Amniotic stem cell (primary cell): ENCODE measurements at regions not wholly inside any gene's neighbourhood (a gene's known extent, or its start where the extent isn't known, plus 50 kb on each side); places are given as distances from the start of the nearest gene placed in this dataset.

Source experiments
- DNase-seq: peaks from one replicate; lab custom pipeline; 2025; lab: John Stamatoyannopoulos, UW

DNA sequence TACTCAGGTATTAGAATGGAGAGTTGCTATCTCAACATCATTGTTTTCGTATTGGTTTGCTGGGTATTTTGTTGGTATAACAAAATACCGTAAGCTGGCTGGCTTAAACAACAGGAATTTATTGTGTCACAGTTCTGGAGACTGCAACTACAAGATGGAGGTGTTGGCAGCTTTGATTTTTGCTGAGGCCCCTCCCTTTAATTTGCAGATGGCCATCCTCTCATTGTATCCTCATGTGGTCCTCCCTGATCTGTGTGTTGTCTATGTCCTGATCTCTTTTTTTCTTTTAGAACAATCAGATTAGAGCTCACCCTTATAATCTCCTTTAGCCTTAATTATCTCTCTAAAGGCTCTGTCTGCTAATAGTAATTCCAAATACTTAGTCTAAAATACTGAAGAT lies 299.8 kb upstream of the GOLIM4 start:
- no peak for DNase-seq

DNA sequence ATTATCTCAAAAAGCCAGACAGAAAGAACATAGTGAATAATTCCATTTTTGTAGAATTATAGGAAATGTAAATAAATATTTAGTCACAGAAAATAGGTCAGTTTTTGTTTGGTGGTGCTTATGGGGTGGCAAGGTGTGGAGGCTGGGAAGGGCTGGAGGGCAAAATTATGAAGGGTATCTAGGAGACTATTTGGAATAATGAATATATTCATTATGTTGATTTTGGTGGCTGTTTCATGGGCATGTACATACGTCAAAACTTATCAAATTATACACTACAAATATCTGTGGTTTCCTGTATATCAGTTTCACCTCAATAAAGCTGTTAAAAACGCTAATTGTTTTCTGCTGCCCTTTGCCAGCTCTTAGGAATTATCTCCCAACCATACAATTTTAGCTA lies 298.7 kb upstream of the GOLIM4 start:
- DNase-seq, result no peak

GRCh38 chr3:168386301-168386700 lies 290.6 kb upstream of the GOLIM4 start:
- no peak for DNase-seq

DNA sequence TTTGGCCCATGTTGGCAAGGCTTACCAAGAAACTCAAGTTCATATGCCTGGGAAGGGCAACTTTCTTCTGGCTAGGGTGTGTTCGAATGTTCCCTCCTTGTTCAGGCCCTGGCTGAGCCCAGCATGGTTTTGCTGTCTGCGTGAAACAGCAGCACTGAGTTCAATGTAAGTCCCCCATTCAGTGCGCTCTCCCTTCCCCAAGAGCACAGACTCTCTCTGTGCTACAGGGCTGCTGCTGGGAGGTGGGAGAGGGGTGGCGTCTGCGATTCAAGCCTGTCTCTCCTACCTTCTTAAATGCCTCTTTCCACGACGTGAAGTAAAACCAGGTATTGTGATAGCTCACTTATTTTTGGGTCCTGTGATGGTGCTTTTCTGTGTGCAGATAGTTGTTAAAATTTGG lies 289.3 kb upstream of the GOLIM4 start:
- no peak for DNase-seq

- DNase-seq, result no peak
Measured at GRCh38 chr3:168383573-168383972, 287.8 kb upstream of the GOLIM4 start.

DNA sequence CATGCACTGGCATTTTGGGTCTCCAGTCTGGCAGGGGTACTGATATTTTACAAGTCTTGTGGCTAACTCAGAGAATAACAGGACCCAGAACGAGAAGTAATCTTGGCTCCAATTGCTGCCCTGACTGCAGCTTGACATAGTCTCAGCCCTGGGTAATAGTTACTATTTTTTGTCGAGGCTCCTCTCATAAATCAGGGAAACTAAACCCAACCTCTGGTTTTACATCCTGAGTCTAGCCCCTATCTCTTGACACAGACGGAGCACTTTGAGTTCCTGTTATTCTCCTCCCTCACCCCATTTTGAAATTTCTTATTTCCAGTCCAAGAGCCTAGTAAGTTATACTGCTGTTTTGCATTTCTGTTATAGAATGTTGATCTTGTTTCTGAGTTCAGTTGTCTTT lies 276.1 kb upstream of the GOLIM4 start:
- DNase-seq, result no peak

DNA sequence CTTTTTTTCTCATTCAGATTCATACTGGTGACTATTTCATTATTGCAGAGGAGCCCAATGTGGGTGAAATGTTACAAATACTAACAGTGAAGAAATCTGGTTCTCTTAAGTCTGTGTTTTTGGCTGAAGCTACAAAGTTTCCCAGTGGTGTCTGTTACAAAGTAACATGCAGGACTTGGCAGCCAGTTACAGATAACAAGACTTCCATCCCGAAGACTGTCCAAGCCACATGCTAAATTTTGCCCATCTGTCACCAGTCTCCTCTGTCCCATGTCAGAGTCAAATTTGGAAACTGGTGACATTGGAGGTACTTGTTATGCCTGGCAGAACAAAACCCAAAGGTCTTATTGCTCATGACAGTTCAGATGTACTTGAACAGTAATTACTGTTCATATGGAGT lies 269.2 kb upstream of the GOLIM4 start:
- no peak for DNase-seq

DNA sequence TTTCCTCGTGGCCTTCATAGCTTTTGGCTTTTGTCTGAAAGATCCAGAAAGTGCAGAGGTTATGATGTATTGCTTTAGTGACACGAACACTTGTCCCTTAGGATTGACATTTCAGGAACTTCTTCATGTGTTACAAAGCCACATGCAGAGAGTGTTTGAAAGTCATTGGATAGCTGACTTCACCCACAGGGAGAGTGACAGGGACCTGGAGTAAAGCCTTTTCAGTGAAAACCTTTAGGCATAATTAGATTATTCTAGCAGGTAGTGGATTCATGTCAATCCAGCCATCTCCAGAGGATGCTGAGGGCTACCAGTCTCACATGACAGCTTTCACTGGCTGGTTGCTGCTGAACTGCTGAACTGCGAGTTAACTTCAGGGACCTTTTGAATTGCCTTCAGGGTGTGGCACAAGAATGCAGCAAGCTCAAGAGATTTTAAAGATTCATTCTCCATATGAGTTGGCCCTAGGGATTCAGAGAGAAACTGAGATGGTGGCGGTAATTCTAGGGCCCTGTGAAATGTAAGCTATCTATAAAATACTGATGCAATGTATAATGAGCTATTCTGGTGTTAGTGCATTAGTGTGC lies 267.0 kb upstream of the GOLIM4 start:
- DNase-seq, result no peak

GRCh38 chr3:168362156-168362555 lies 266.4 kb upstream of the GOLIM4 start:
- DNase-seq, result no peak

DNA sequence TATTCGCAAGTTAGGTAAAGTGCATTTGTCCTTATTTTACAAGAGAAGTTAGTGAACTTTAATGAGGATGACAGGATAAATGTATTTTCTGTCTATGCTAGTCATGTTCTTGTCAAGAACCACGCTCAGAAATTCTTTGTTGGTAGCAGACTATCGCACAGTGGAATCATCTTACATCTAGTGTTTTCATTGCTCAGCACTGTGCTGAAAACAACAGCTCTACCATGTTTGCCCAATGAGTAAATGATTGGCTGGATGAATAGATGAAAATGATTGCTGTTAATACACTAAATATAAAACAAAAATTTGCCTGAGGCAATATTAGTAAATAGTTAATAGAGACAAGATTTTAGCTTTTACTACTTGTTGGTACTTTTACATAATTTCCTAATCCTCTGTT lies 265.3 kb upstream of the GOLIM4 start:
- DNase-seq, result no peak

DNA sequence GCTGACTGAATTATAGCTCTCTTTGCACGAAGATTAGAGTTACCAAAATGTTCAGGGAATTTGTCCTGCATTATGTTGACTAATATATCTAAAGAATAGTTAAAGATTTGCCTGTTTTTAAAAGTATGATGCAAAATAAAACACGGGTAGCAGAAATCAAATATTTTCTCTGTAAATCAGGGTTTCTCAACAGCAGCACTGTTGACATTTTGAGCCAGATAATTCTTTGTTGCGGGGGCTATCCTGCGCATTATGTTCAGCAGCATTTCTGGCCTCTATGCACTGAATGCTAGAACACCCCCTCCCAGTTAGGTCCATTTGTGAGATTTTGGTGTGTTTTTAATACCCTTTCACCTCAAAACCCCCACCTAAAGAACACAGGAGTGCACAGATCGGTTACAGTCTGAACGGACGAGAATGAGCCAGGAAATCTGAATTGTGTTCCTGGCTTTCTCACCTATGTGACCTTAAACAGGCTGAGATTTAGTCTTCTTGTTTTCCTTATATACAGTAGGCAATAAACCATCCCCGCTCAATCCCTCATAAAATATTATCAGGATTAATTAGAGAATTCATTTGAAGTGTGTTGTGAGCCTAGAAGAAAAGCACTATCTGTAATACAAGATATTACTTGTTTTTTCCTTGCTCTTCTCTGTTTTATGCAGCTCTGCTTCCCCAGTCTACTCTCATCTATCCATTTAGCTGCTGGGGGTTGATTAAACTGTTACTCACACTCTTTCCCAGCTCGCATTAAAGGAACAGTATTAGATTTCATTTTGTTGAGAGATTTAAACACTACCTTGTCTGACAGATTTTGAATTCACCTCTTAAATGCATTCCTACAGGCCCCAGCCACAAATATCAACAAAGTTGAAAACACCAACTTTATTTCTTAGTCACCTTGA lies 247.5 kb upstream of the GOLIM4 start:
- DNase-seq, result no peak

DNA sequence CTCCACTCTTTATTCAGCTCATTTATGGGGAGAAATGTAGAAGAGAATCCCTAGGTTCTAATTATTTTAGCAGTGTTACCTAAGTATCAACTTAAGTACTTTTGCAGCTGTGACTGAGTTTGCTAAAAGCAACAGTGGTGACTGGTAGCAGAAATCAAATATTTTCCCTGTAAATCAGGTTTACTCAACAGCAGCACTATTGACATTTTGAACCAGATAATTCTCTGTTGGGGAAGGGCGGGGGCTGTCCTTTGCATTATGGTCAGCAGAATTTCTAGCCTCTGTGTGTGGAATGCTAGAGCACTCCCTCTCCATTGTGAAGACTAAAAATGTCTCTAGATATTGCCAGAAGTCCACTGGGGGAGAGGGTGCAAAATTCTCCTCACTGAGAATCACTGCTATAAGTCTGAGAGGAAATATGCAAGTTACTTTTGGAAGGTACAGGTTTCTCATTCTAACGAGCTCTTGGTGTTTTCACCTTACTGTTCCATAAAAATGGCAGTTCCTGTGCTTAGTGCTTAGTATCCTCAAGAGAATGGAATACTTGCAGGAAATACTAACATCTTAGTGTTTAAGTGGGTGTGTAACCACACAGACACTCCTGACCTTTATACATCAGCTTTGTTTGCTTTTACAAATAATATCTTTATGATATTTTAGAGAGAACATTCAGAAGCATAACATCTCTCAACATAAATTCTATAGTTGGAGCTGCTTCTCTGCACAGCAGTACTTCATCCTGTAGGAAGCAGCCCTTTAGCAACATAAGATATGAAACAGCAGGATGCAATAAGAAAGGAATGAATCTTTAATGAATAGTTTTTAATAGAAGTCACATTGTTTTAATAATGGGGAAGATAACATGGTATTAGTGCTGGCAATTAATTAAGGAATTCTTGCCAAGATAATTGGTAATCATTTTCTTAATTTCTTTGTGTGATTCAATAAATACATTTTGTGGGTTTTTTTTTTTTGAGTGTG lies 246.5 kb upstream of the GOLIM4 start:
- DNase-seq, result no peak

GRCh38 chr3:168341192-168341815 lies 245.6 kb upstream of the GOLIM4 start:
- DNase-seq, result peak; percentile 61

- DNase-seq, result no peak
Measured at GRCh38 chr3:168338161-168338560, 242.4 kb upstream of the GOLIM4 start.

GRCh38 chr3:168336276-168336675 lies 240.6 kb upstream of the GOLIM4 start:
- DNase-seq, result no peak

- DNase-seq, result no peak
Measured at GRCh38 chr3:168333410-168333935, 237.7 kb upstream of the GOLIM4 start.

- DNase-seq, result no peak
Measured at GRCh38 chr3:168331756-168332155, 236.0 kb upstream of the GOLIM4 start.

GRCh38 chr3:168330983-168331382 lies 235.3 kb upstream of the GOLIM4 start:
- DNase-seq, result no peak

GRCh38 chr3:168327856-168328255 lies 232.1 kb upstream of the GOLIM4 start:
- no peak for DNase-seq

GRCh38 chr3:168325684-168326083 lies 230.0 kb upstream of the GOLIM4 start:
- no peak for DNase-seq

DNA sequence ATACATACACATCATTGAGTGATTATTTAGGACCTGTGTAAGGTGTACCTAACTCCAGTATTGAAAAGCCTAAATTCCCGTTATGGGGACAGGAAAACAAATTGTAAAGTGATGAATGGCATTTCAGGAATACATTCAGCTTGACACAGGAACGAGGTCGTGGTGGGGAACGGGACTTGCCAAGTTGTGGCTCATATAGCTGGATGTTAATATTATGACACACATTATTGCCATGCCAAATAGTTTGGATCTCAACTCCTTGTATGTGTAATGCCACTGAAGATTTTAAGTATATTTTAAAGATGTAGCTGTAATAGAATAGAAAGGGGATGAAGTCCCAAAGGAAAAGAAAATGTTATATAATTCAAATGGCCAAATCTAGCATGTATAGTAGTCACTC lies 227.2 kb upstream of the GOLIM4 start:
- no peak for DNase-seq

- DNase-seq, result no peak
Measured at GRCh38 chr3:168314166-168314565, 218.4 kb upstream of the GOLIM4 start.
